HEK293T (cell line): ENCODE measurements at regions not wholly inside any gene's neighbourhood (a gene's known extent, or its start where the extent isn't known, plus 50 kb on each side); places are given as distances from the start of the nearest gene placed in this dataset.

Source experiments
- CTCF ChIA-PET: fragments of 350-600 bp; formaldehyde crosslinking; extraction: SDS; loops from one replicate; lab custom pipeline; 2021; ENCODE audit warnings: antibody characterized with exemption, inconsistent platforms; lab: Yijun Ruan, JAX
- POLR2A ChIA-PET: fragments of 350-600 bp; formaldehyde crosslinking; extraction: SDS; loops from one replicate; lab custom pipeline; 2020; ENCODE audit warnings: antibody characterized with exemption, inconsistent platforms; lab: Yijun Ruan, JAX
- DNase-seq: peaks from one replicate; pipeline ENCODE4 v3.0.0; 2012; ENCODE audit warnings: mixed read lengths; ENCODE audit errors: extremely low spot score
- ARNT ChIP-seq: fragments of 450-650 bp; IDR thresholded peaks from 2 replicates; pipeline ENCODE4 v1.6.1; 2017; ENCODE audit warnings: mild to moderate bottlenecking
- BHLHE40 ChIP-seq: fragments of 450-650 bp; IDR thresholded peaks from 2 replicates; pipeline ENCODE4 v1.6.1; 2016; ENCODE audit warnings: mild to moderate bottlenecking, moderate library complexity, borderline replicate concordance
- CTBP1 ChIP-seq: fragments of 450-650 bp; IDR thresholded peaks from 2 replicates; pipeline ENCODE4 v1.6.1; 2016; ENCODE audit warnings: borderline replicate concordance
- ELF4 ChIP-seq: fragments of 450-650 bp; IDR thresholded peaks from 2 replicates; pipeline ENCODE4 v1.6.1; 2017; ENCODE audit warnings: antibody characterized with exemption
- FOXA1 ChIP-seq: fragments of 450-650 bp; IDR thresholded peaks from 2 replicates; pipeline ENCODE4 v1.6.1; 2016; ENCODE audit warnings: mild to moderate bottlenecking
- FOXM1 ChIP-seq: fragments of 450-650 bp; IDR thresholded peaks from 2 replicates; pipeline ENCODE4 v1.6.1; 2017; ENCODE audit warnings: mild to moderate bottlenecking, borderline replicate concordance
- HDGF ChIP-seq: fragments of 450-650 bp; IDR thresholded peaks from 2 replicates; pipeline ENCODE4 v1.6.1; 2017; ENCODE audit warnings: antibody characterized with exemption, borderline replicate concordance
- L3MBTL2 ChIP-seq: fragments of 450-650 bp; conservative IDR thresholded peaks from 2 replicates; pipeline ENCODE4 v1.6.1; 2016; ENCODE audit warnings: mild to moderate bottlenecking
- LEF1 ChIP-seq: fragments of 450-650 bp; IDR thresholded peaks from 2 replicates; pipeline ENCODE4 v1.6.1; 2017; ENCODE audit warnings: mild to moderate bottlenecking, borderline replicate concordance
- NFRKB ChIP-seq: fragments of 450-650 bp; IDR thresholded peaks from 2 replicates; pipeline ENCODE4 v1.6.1; 2016; ENCODE audit warnings: mild to moderate bottlenecking, moderate library complexity
- SP1 ChIP-seq: fragments of 450-650 bp; IDR thresholded peaks from 2 replicates; pipeline ENCODE4 v1.6.1; 2017
- SUZ12 ChIP-seq: fragments of 450-650 bp; IDR thresholded peaks from 2 replicates; pipeline ENCODE4 v1.6.1; 2016; ENCODE audit warnings: mild to moderate bottlenecking
- TARDBP ChIP-seq: fragments of 450-650 bp; IDR thresholded peaks from 2 replicates; pipeline ENCODE4 v1.6.1; 2016
- ZNF384 ChIP-seq: fragments of 450-650 bp; IDR thresholded peaks from 2 replicates; pipeline ENCODE4 v1.6.1; 2016
- TF ChIP-seq, protein P1 (sequence below): fragments of 450-650 bp; IDR thresholded peaks from 2 replicates; pipeline ENCODE4 v1.6.1; 2016

DNA sequence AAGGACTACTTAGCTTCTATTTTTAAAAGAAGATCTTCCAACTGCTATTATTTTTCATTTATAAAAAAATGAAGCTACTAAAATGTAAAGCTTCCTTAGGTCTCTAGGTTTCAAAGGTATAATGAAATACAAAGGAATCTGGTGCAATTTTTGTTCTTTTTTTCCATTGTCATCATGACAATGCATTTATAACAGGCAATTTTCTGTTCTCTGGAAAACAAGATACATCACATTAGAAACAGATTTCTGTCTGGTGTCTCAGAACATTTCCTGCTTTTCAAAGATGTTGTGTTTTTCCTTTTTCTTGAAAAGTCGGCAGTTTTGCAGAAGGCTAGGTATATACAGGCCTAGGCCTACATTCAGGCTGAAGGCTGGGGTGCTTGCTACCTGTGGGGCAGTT, 63.6 kb upstream of the ATP8A1 start:
- ChIA-PET POLR2A (no interaction called here), CTCF (no interaction called here)
- no peak for DNase-seq
- no peak for TF ChIP-seq TARDBP

DNA sequence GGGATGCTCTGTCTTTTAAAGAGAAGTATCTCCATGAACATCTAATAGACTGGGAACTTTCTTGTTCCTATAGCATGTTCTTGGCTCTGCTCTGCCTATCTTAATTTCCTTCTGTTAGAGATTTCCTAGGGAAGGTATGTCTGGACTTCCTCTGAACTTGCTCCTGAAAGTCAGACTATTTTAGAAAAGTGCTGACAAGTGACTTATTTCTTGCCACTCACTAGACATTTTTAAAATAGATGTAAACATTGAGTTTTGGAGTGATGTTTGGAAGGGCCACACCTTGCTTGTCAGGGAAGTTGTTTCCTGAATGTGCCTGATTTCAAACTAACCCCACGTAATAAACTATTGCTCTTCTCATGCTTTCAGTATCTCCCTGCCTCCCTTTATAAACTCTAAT, 62.4 kb upstream of the ATP8A1 start:
- ChIA-PET CTCF (no interaction called here), POLR2A (no interaction called here)
- no peak for TF ChIP-seq TARDBP
- no peak for TF ChIP-seq ARNT
- TF ChIP-seq SP1: no peak
- TF ChIP-seq CTBP1: no peak
- TF ChIP-seq FOXM1: no peak
- no peak for TF ChIP-seq NFRKB
- DNase-seq: no peak

DNA sequence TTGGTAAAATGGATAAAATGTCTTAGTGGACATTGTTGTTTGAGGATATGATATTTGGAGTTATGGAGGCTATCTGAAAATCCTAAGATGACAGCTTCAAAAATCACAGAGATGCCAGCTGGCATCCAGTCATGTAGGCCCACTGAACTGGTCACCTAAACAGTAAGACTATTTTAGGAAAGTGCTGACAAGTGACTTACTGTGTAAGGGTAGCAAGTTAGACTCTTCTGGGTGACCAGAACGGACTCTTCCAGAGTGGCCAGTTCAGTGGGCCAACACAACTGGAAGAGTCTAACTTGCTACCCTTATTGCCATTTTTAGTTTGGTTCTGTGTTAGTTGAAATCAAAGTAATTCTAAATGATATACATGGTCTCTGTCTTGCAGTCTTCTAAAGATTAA, 61.4 kb upstream of the ATP8A1 start:
- ChIA-PET POLR2A (no interaction called here), CTCF (no interaction called here)
- TF ChIP-seq ELF4 (no peak), LEF1 (no peak), NFRKB (no peak)
- DNase-seq: no peak

DNA sequence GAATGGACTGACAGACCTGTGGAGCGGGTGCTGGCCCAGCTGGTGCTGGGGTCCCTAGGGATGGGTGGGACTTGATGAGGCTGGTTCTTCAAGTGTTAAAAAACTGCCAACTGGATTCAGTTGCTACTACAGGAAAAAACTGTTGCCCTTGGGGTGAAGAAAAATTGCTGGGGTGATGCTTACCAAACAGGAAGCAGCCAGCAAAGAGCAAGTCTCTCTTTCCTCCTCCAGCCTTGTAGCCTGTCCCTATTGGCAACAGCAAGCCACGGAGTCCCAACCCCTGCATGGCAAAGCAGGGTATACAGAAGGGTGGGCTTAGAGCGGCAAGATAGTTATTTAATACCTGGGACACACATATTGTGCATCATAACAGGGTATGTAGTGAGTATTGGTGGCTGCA, 60.1 kb upstream of the ATP8A1 start:
- TF ChIP-seq HDGF (no peak), L3MBTL2 (no peak)
- ChIA-PET CTCF (no interaction called here), POLR2A (no interaction called here)
- DNase-seq: no peak

DNA sequence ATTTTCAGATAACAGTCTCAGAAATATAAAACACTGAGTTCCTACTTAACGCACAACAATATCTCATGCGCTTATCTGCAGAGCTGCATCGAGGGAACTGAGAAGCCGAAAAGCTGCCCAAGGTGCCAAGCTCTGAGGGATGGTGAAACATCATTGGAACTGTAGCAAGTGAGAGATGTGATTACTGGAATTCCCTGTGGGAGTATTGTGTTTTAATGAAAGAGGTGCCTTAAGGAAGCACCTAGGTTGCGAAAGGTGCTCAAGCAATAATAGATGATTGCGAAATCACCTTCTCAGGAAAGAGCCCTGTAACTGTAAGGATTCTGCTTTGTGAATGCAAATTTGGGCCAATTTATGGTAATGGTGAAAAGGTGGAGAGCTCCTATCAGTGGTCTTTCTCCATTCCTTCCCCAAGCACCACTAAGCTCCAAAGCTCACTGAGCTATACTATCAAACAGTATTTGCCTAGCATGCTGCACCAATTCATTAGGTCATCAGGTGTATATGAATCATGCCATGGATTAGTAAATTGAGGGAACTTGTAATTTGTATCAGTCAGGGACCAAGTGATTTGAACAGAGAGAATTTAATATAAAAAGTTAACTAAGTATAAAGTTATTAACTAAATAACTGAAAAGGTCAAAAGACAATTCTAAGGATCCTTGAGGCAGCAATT, 59.0 kb upstream of the ATP8A1 start:
- DNase-seq: no peak
- ChIA-PET POLR2A (no interaction called here), CTCF (no interaction called here)
- TF ChIP-seq HDGF (no peak), SP1 (no peak), SUZ12 (no peak), ELF4 (no peak)

DNA sequence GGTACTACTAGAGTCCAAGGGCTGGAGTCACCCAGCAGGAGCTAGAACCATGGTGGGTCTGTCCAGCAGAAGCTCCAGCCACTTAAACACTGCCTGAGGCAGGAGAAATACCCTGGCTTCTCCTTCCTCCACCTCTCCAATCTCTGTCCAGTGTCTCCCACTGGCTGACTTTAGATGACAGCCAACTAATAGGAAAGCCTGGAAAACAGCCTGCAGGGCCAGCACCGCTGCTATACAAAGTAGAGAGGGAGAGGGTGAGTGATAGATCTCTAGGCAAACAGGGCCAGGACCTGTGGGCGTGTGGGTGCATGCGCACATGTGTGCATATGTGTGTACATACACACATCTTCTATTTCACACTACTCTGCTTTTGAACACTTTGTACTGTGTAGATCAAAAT, 56.5 kb upstream of the ATP8A1 start:
- TF ChIP-seq ZNF384 (no peak), TARDBP (no peak), SUZ12 (no peak), FOXA1 (no peak), HDGF (no peak), ELF4 (no peak), SP1 (no peak), CTBP1 (no peak), L3MBTL2 (no peak), FOXM1 (no peak)
- POLR2A ChIA-PET: no interaction called here
- no peak for DNase-seq
- CTCF ChIA-PET: no interaction called here

DNA sequence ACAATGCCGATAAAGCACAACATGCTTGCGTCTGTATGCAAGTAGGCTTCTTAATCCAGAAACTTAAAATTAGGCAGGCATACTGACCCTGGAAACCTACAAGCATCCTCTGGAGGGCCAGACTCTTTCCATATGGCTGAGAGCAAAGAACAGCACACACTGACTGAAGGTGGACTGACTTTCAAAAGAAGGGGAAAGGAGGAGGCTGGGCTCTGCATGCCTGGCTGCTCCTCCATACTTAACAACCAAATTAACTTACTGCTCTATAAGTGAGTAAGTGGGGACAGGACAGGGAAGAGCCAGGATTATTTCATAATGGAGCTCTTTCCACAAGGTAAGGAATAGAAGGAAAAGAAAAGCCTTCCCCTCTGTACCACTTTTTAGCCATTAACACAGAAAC, 55.9 kb upstream of the ATP8A1 start:
- POLR2A ChIA-PET: no interaction called here
- TF ChIP-seq ARNT (no peak), SP1 (no peak), TARDBP (no peak), NFRKB (no peak), LEF1 (no peak), L3MBTL2 (no peak), BHLHE40 (no peak), FOXA1 (no peak), ELF4 (no peak), CTBP1 (no peak)
- no peak for DNase-seq
- CTCF ChIA-PET: no interaction called here

DNA sequence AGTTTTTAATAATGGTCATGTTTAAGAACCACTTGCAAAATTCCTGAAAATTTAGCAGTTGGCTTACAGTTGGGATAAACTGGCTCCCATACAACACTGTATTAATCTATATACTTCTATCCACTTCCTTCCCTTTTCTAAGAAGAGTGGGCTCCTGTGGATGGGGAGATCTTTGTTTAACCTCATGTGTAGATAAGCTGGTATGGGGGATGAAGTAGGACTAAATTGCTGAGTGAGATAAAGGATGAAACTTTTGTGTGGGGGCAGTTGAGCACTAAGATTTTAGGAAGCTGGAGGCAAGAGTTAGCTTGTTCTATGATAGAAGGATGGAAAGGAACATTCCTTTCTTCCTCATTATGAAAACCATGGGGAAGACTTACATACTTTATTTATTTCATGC, 54.6 kb upstream of the ATP8A1 start:
- ChIA-PET CTCF (no interaction called here), POLR2A (no interaction called here)
- TF ChIP-seq FOXM1 (no peak), L3MBTL2 (no peak)
- DNase-seq: no peak

DNA sequence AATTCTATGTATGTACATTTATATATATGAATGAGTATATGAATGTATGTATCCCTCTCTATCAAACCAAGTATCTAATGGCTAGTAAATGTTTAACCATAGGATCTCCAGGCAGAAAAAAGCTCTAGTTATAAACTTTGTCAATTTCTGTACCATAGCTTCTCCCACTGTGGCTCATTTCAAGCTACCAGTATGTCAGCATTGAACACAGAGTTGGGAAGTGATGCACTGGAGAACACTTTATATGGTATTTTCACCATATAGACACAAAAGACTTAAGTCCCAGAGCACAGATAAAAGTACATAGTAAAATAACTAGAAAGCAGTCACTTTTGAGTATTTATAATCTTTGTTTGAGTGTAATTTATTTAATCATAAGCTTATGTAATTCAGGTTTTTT, 53.9 kb upstream of the ATP8A1 start:
- no peak for TF ChIP-seq ZNF384
- TF ChIP-seq BHLHE40: no peak
- no peak for TF ChIP-seq SP1
- TF ChIP-seq, protein P1, sequence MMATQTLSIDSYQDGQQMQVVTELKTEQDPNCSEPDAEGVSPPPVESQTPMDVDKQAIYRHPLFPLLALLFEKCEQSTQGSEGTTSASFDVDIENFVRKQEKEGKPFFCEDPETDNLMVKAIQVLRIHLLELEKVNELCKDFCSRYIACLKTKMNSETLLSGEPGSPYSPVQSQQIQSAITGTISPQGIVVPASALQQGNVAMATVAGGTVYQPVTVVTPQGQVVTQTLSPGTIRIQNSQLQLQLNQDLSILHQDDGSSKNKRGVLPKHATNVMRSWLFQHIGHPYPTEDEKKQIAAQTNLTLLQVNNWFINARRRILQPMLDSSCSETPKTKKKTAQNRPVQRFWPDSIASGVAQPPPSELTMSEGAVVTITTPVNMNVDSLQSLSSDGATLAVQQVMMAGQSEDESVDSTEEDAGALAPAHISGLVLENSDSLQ: no peak
- no peak for TF ChIP-seq SUZ12
- TF ChIP-seq NFRKB: no peak
- no peak for TF ChIP-seq FOXM1
- no peak for DNase-seq
- ChIA-PET CTCF (no interaction called here), POLR2A (no interaction called here)
